GM12878 (cell line): ENCODE measurements at regions not wholly inside any gene's neighbourhood (a gene's known extent, or its start where the extent isn't known, plus 50 kb on each side); places are given as distances from the start of the nearest gene placed in this dataset.

Experiments
- ATAC-seq: fragments of 200-7000 bp; cut with Tn5 transposase; 3 replicates; pipeline ENCODE4 v1.9.1; 2020; ENCODE audit warnings: mild to moderate bottlenecking, moderate library complexity
- BruUV-seq: library from RNA; stranded (reverse); fragments of 400-500 nt; replicated peaks from 2 replicates; lab custom pipeline; 2021; lab: Mats Ljungman, UMichigan
- CTCF ChIA-PET: fragments of 300-600 bp; sonication (Branson Sonifier 250); formaldehyde crosslinking; extraction: SDS; loops from one replicate; lab custom pipeline; 2021; ENCODE audit warnings: inconsistent platforms; lab: Yijun Ruan, JAX
- POLR2A ChIA-PET: fragments of 350-600 bp; formaldehyde crosslinking; extraction: SDS; loops from one replicate; lab custom pipeline; 2021; ENCODE audit warnings: inconsistent platforms; lab: Charles Lee
- RAD21 ChIA-PET: fragments of 300-600 bp; sonication (Branson Sonifier 250); formaldehyde crosslinking; loops from one replicate; lab custom pipeline; 2023; ENCODE audit warnings: antibody characterized with exemption; ENCODE audit not compliant: unreplicated experiment; lab: Charles Lee
- SMC1A ChIA-PET: fragments of 300-600 bp; sonication (Branson Sonifier 250); formaldehyde crosslinking; loops from one replicate; lab custom pipeline; 2023; ENCODE audit not compliant: unreplicated experiment, uncharacterized antibody; lab: Charles Lee
- DNase-seq: peaks from one replicate; pipeline ENCODE4 v3.0.0-alpha.2; 2011; ENCODE audit warnings: low read depth, low spot score
- FAIRE-seq: peaks from 3 replicates; lab custom pipeline; 2011; peaks lifted over from hg19 to GRCh38; lab: Jason Lieb, UNC
- H2AFZ ChIP-seq: 2 replicates; pipeline ENCODE4 v1.6.0; 2011; ENCODE audit warnings: low read depth, low read length, control low read depth; ENCODE audit not compliant: control insufficient read depth
- H3K27ac ChIP-seq: 2 replicates; pipeline ENCODE4 v1.5.1; 2011; ENCODE audit warnings: control low read depth; ENCODE audit not compliant: control insufficient read depth, insufficient read depth
- H3K27me3 ChIP-seq, 2 experiments: replicated peaks in 1 of 2; 2 replicates each; pipeline versions ENCODE4 v1.6.0 to v1.6.1; 2011; ENCODE audit warnings: low read length in 1 of 2; ENCODE audit not compliant: control insufficient read depth in 2 of 2, insufficient read depth in 2 of 2
- H3K36me3 ChIP-seq, 2 experiments: 2 replicates each; pipeline ENCODE4 v1.5.1; 2011; ENCODE audit warnings: low read length in 1 of 2; ENCODE audit not compliant: control insufficient read depth in 2 of 2, insufficient read depth in 2 of 2
- H3K4me1 ChIP-seq: 2 replicates; pipeline ENCODE4 v1.6.1; 2011; ENCODE audit warnings: mild to moderate bottlenecking, low read length, moderate library complexity, mixed read lengths; ENCODE audit not compliant: control insufficient read depth, insufficient read depth
- H3K4me2 ChIP-seq: 2 replicates; pipeline ENCODE4 v1.6.0; 2011; ENCODE audit warnings: control low read depth; ENCODE audit not compliant: control insufficient read depth, insufficient read depth
- H3K4me3 ChIP-seq: fragments of 200-600 bp; sonication (generic); 2 replicates; pipeline ENCODE4 v1.5.1; 2016
- H3K79me2 ChIP-seq: 2 replicates; pipeline ENCODE4 v1.6.0; 2011; ENCODE audit warnings: low read length; ENCODE audit not compliant: control insufficient read depth, insufficient read depth
- H3K9ac ChIP-seq: 2 replicates; pipeline ENCODE4 v1.8.0; 2011; ENCODE audit warnings: low read length, control low read depth, mixed read lengths; ENCODE audit not compliant: control insufficient read depth, insufficient read depth
- H3K9me3 ChIP-seq: replicated peaks from 3 replicates; pipeline ENCODE4 v1.5.1; 2011; ENCODE audit warnings: mild to moderate bottlenecking, low read length; ENCODE audit not compliant: control insufficient read depth, insufficient read depth
- H4K20me1 ChIP-seq: 2 replicates; pipeline ENCODE4 v1.6.0; 2011; ENCODE audit not compliant: control insufficient read depth, insufficient read depth
- CBFB ChIP-seq: IDR thresholded peaks from 2 replicates; pipeline ENCODE4 v1.6.1; 2016; ENCODE audit warnings: antibody characterized with exemption, low read depth
- CREB1 ChIP-seq: IDR thresholded peaks from 2 replicates; pipeline ENCODE4 v1.6.1; 2012; ENCODE audit warnings: low read depth, mild to moderate bottlenecking, inconsistent platforms
- ETV6 ChIP-seq, 2 experiments: fragments of 450-650 bp in 1 of 2; IDR thresholded peaks in 1 of 2; conservative IDR thresholded peaks in 1 of 2; 2 replicates each; pipeline ENCODE4 v1.6.1; 2014; ENCODE audit warnings: antibody characterized with exemption in 1 of 2, borderline replicate concordance in 1 of 2, low read depth in 1 of 2, mild to moderate bottlenecking in 1 of 2, moderate library complexity in 1 of 2
- FOS ChIP-seq: IDR thresholded peaks from 3 replicates; pipeline ENCODE4 v1.6.1; 2011; ENCODE audit warnings: borderline replicate concordance; ENCODE audit not compliant: insufficient read length; ENCODE audit errors: extremely low read depth
- HDGF ChIP-seq: fragments of 450-650 bp; IDR thresholded peaks from 2 replicates; pipeline ENCODE4 v1.6.1; 2016; ENCODE audit warnings: antibody characterized with exemption
- LARP7 ChIP-seq: fragments of 450-650 bp; IDR thresholded peaks from 2 replicates; pipeline ENCODE4 v1.6.1; 2017; ENCODE audit warnings: mild to moderate bottlenecking
- MEF2B ChIP-seq: fragments of 450-650 bp; IDR thresholded peaks from 2 replicates; pipeline ENCODE4 v1.6.1; 2018; ENCODE audit warnings: mild to moderate bottlenecking, moderate library complexity; ENCODE audit not compliant: partially characterized antibody, poor library complexity, severe bottlenecking
- MTA2 ChIP-seq: fragments of 450-650 bp; IDR thresholded peaks from 2 replicates; pipeline ENCODE4 v1.6.1; 2016; ENCODE audit warnings: low read depth, mild to moderate bottlenecking, moderate library complexity
- NBN ChIP-seq: fragments of 450-650 bp; IDR thresholded peaks from 2 replicates; pipeline ENCODE4 v1.6.1; 2016
- RB1 ChIP-seq: fragments of 450-650 bp; formaldehyde crosslinking; IDR thresholded peaks from 2 replicates; pipeline ENCODE4 v1.6.1; 2017; ENCODE audit warnings: mild to moderate bottlenecking, borderline replicate concordance
- SP1 ChIP-seq: IDR thresholded peaks from one replicate; pipeline ENCODE4 v1.6.1; 2011; ENCODE audit warnings: low read depth, low read length
- ZNF274 ChIP-seq: IDR thresholded peaks from one replicate; pipeline ENCODE4 v1.8.0; 2011; ENCODE audit not compliant: insufficient read length, insufficient read depth
- ZSCAN29 ChIP-seq: fragments of 450-650 bp; IDR thresholded peaks from 2 replicates; pipeline ENCODE4 v1.6.1; 2017; ENCODE audit warnings: mild to moderate bottlenecking, moderate library complexity
- ZZZ3 ChIP-seq: IDR thresholded peaks from 2 replicates; pipeline ENCODE4 v1.6.1; 2011; ENCODE audit warnings: low read depth; ENCODE audit not compliant: control insufficient read depth, insufficient read length
- WGBS: methylation state at CpG from one replicate; pipeline ENCODE4 v1.1.6; 2016; ENCODE audit warnings: low lambda C conversion rate; ENCODE audit not compliant: insufficient replicate concordance, insufficient coverage; ENCODE audit errors: missing lambda C conversion rate; 5-methylcytosine and 5-hydroxymethylcytosine counted together
- in situ Hi-C: fragments of 300-500 bp; cut with MboI; formaldehyde crosslinking; loops from 9 replicates; pipeline ENCODE4 v1.14.3; 2018; ENCODE audit warnings: mixed read lengths
- intact Hi-C: fragments of 100-400 bp; cut with micrococcal nuclease; formaldehyde crosslinking; loops from one replicate; pipeline ENCODE4 v1.14.2; 2022; ENCODE audit not compliant: unreplicated experiment
- TF ChIP-seq, protein P1 (sequence below): IDR thresholded peaks from 2 replicates; pipeline ENCODE4 v1.6.1; 2011; ENCODE audit warnings: low read depth, mild to moderate bottlenecking, low read length, moderate library complexity, borderline replicate concordance; ENCODE audit errors: extremely low read depth
- TF ChIP-seq, protein P2 (sequence below): fragments of 450-650 bp; IDR thresholded peaks from 2 replicates; pipeline ENCODE4 v1.6.1; 2018; ENCODE audit warnings: mild to moderate bottlenecking, low read depth, moderate library complexity; ENCODE audit not compliant: partially characterized antibody

DNA sequence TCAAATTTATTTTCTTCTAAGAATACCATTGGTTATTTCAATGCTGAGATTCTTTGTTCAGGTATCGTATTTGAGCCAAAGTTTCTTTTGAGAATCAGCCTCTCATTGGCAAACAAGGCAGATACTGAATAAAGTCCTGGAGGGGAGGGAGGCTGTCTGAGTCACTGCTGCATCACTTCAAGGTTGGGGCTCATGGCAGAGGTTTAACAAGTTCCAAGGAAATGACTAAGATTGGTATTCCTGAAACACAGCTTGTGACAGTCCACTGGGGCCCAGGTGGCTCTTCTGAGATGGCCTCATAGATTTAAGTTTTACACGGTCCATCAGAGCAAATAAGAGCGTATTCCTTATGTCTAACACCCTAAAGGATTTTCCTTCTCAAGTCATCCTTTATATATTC is 213.8 kb upstream of the STAC start:
- ATAC-seq (no peak), DNase-seq (no peak), FAIRE-seq (no peak)
- Histone ChIP-seq H3K4me1 (no peaks in the 10 kb centered on the region), H3K36me3 (no peaks in the 10 kb centered on the region), H4K20me1 (no peaks in the 10 kb centered on the region), H3K9ac (no peak overlapping the region), H3K27me3 (no peaks in the 10 kb centered on the region), H3K79me2 (no peaks in the 10 kb centered on the region), H3K27ac (no peak overlapping the region), H3K4me3 (no peak overlapping the region), H3K4me2 (no peak overlapping the region), H2AFZ (no peak overlapping the region), H3K9me3 (no peaks in the 10 kb centered on the region)
- in situ Hi-C loops (no loop called here), intact Hi-C loops (no loop called here)
- 0% methylated on average over 3 of the region's 3 CpGs for WGBS
- RAD21 ChIA-PET, result no interaction called here
- POLR2A ChIA-PET, result no interaction called here
- no TSS peak for BruUV-seq
- TF ChIP-seq NBN, result no peak
- TF ChIP-seq ZNF274, result no peak
- no peak for TF ChIP-seq RB1
- TF ChIP-seq LARP7, result no peak
- TF ChIP-seq, protein P1, sequence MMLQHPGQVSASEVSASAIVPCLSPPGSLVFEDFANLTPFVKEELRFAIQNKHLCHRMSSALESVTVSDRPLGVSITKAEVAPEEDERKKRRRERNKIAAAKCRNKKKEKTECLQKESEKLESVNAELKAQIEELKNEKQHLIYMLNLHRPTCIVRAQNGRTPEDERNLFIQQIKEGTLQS, result no peak
- TF ChIP-seq ZZZ3, result no peak
- SMC1A ChIA-PET, result no interaction called here
- CTCF ChIA-PET, result no interaction called here

DNA sequence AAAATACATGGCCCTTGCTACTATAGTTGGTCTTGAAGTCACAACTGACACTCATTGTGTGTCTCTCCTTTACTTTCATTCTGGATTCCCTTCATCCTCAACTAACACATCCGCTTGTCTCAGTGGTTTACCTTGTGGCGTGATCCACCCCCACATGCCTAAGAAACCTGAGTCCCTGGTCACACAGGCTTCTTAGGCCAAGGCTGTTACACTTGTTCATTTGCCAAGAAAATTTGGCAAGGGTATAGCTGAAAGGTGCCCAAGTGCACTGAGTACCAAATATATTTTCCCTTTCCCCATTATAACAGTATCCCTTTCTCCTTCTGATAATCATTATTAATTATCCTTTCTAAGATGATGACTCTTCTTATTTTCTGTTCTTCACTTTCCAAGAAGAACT is 207.6 kb upstream of the STAC start:
- intact Hi-C loops (no loop called here), in situ Hi-C loops (no loop called here)
- H3K27ac ChIP-seq, result no peak overlapping the region
- H3K9me3 ChIP-seq, result no peaks in the 10 kb centered on the region
- no peak overlapping the region for H2AFZ ChIP-seq
- DNase-seq (no peak), FAIRE-seq (no peak), ATAC-seq (no peak)
- H3K9ac ChIP-seq, result no peak overlapping the region
- H3K4me1 ChIP-seq, result no peaks in the 10 kb centered on the region
- H3K27me3 ChIP-seq, result no peaks in the 10 kb centered on the region
- no peaks in the 10 kb centered on the region for H3K36me3 ChIP-seq
- WGBS, result 17% methylated on average over 2 of the region's 2 CpGs
- ChIA-PET CTCF (no interaction called here), SMC1A (no interaction called here), POLR2A (no interaction called here), RAD21 (no interaction called here)
- H4K20me1 ChIP-seq, result no peaks in the 10 kb centered on the region
- no peaks in the 10 kb centered on the region for H3K79me2 ChIP-seq
- TF ChIP-seq MTA2 (no peak), FOS (no peak), ETV6 (conservative IDR thresholded peaks at IDR 0.05 in 1 of 2, IDR thresholded peaks at IDR 0.05 in 1 of 2; ENCODE audit: borderline replicate concordance in 1 of 2, low read depth in 1 of 2) (no peak), ZSCAN29 (no peak), MEF2B (no peak), CREB1 (no peak), SP1 (no peak), HDGF (no peak), CBFB (no peak)
- TF ChIP-seq, protein P2, sequence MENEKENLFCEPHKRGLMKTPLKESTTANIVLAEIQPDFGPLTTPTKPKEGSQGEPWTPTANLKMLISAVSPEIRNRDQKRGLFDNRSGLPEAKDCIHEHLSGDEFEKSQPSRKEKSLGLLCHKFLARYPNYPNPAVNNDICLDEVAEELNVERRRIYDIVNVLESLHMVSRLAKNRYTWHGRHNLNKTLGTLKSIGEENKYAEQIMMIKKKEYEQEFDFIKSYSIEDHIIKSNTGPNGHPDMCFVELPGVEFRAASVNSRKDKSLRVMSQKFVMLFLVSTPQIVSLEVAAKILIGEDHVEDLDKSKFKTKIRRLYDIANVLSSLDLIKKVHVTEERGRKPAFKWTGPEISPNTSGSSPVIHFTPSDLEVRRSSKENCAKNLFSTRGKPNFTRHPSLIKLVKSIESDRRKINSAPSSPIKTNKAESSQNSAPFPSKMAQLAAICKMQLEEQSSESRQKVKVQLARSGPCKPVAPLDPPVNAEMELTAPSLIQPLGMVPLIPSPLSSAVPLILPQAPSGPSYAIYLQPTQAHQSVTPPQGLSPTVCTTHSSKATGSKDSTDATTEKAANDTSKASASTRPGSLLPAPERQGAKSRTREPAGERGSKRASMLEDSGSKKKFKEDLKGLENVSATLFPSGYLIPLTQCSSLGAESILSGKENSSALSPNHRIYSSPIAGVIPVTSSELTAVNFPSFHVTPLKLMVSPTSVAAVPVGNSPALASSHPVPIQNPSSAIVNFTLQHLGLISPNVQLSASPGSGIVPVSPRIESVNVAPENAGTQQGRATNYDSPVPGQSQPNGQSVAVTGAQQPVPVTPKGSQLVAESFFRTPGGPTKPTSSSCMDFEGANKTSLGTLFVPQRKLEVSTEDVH, result no peak
- no TSS peak for BruUV-seq
- no peak overlapping the region for H3K4me3 ChIP-seq
- no peak overlapping the region for H3K4me2 ChIP-seq
